Right kidney (tissue), 1 donor: ENCODE measurements at regions not wholly inside any gene's neighbourhood (a gene's known extent, or its start where the extent isn't known, plus 50 kb on each side); places are given as distances from the start of the nearest gene placed in this dataset.
"Not testable (repeated sequence)": the region's sequence is repeated elsewhere in the genome, so short reads cannot be mapped to it uniquely, and the experiment has no call there.

Experiments used
- DNase-seq: peaks from one replicate; pipeline ENCODE4 v3.0.0-alpha.2; 2016

GRCh38 chr1:93773049-93773838 lies 91.6 kb upstream of the BCAR3 start:
- no peak for DNase-seq

GRCh38 chr1:93771843-93772242 lies 90.2 kb upstream of the BCAR3 start:
- DNase-seq: no peak

GRCh38 chr1:93770640-93771039 lies 89.0 kb upstream of the BCAR3 start:
- no peak for DNase-seq

- DNase-seq: no peak
These were observed 88.1 kb upstream of the BCAR3 start for GRCh38 chr1:93769777-93770176.

- DNase-seq: peak; percentile 47
These were observed 86.8 kb upstream of the BCAR3 start for GRCh38 chr1:93768380-93768863.

GRCh38 chr1:93766451-93766850 lies 84.8 kb upstream of the BCAR3 start:
- peak; percentile 30 for DNase-seq

GRCh38 chr1:93765099-93765498 lies 83.5 kb upstream of the BCAR3 start:
- no peak for DNase-seq

GRCh38 chr1:93764366-93764750 lies 82.7 kb upstream of the BCAR3 start:
- no peak for DNase-seq

- no peak for DNase-seq
These were observed 82.2 kb upstream of the BCAR3 start for GRCh38 chr1:93763704-93764365.

- DNase-seq: peak; percentile 25
These were observed 77.3 kb upstream of the BCAR3 start for GRCh38 chr1:93758842-93759515.

GRCh38 chr1:93757256-93758036 lies 75.8 kb upstream of the BCAR3 start:
- no peak for DNase-seq

GRCh38 chr1:93756657-93757056 lies 75.0 kb upstream of the BCAR3 start:
- no peak for DNase-seq

- not testable (repeated sequence) for DNase-seq
These were observed 73.6 kb upstream of the BCAR3 start for GRCh38 chr1:93755251-93755715.

GRCh38 chr1:93753791-93754763 lies 72.4 kb upstream of the BCAR3 start:
- no peak for DNase-seq

- DNase-seq: no peak
These were observed 70.0 kb upstream of the BCAR3 start for GRCh38 chr1:93751377-93752250.

GRCh38 chr1:93750955-93751354 lies 69.3 kb upstream of the BCAR3 start:
- no peak for DNase-seq

- DNase-seq: no peak
These were observed 68.3 kb upstream of the BCAR3 start for GRCh38 chr1:93749894-93750301.

- DNase-seq: no peak
These were observed 67.8 kb upstream of the BCAR3 start for GRCh38 chr1:93749487-93749886.

GRCh38 chr1:93746021-93746812 lies 64.6 kb upstream of the BCAR3 start:
- DNase-seq: no peak
